GM18870 (cell line): ENCODE measurements at regions not wholly inside any gene's neighbourhood (a gene's known extent, or its start where the extent isn't known, plus 50 kb on each side); places are given as distances from the start of the nearest gene placed in this dataset.
A peak's percentile ranks its signal among the peaks of the same experiment; 100 is the strongest.

ENCODE experiments used
- ATAC-seq: cut with Tn5 transposase; IDR thresholded peaks from one replicate; pipeline ENCODE4 v1.9.1; 2021; ENCODE audit warnings: moderate library complexity; ENCODE audit not compliant: unreplicated experiment

- ATAC-seq = no peak
Observed at GRCh38 chr13:50585674-50586413, 257.6 kb downstream of the DLEU7 start.

- no peak for ATAC-seq
Observed at GRCh38 chr13:50586414-50587083, 256.9 kb downstream of the DLEU7 start.

DNA sequence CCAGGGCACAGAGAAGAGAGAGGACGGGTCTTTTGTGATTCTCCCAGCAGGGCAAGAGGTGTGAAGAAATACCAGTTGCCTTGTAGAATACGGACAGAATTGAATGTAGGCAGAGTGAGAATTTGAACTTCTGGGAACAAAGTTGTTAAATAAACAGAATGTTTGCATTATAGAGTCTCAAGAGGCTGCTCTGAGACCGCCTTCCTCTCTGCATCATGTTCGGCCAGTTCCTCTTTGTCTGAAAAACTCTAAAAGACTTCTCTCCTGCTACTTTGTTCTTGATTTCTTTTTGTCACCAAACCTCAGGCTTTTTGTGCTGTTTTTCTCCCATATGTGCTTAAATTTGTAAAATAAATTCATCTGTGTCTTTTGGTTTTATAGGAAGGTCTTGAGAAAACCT lies 256.4 kb downstream of the DLEU7 start:
- no peak for ATAC-seq

GRCh38 chr13:50587645-50588373 lies 255.7 kb downstream of the DLEU7 start:
- ATAC-seq = no peak

DNA sequence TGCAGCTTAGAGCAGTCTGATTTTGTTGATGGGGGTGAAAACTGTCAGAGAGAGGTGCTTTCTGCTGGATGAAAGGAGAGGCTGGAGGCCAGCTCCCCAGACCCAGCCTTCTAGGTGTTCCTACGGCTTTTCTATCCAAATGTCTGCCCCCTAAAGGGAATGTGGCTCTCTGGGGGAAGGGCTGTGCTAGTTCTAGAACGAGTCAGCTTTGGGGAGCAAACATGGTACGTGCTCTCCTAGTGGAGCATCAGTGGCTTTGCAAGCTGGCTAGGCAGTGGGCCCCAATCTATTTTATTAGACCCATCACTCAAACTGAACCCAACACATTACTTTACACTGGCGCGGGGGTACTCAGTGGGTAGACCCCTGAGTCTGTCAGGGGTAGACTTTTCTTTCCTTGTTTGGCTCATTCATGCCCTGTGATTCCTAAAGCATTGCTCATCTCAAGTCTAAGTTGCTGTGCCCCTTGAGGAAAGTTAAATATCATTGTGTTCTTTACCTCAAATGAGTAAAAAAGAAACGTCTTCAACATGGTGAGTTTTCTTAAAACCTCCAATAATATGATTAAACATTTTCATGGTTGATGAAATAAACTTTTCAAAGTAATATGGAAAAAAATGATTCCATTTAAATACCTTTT lies 254.9 kb downstream of the DLEU7 start:
- ATAC-seq = no peak

GRCh38 chr13:50589139-50589538 lies 254.4 kb downstream of the DLEU7 start:
- ATAC-seq = no peak

DNA sequence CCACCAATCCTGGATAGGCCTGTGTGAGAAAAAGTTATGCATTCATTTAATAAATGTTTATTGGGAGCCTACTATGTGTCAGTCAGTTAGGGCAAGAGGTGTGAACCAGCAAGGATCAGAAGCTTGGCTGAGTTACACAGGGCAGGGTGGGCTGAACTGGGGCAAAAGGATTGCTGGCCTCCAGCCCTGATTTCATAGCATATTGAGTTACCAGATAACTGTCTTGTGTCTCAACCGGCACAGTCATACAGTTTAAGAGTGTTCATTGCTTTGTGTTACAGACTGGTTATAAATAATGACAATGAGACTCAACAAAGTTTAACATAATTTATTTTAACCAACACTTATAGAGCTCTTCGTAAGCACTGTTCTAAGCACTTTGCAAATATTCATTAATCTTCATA lies 253.8 kb downstream of the DLEU7 start:
- no peak for ATAC-seq

- no peak for ATAC-seq
Observed at GRCh38 chr13:50592412-50593155, 250.9 kb downstream of the DLEU7 start.

DNA sequence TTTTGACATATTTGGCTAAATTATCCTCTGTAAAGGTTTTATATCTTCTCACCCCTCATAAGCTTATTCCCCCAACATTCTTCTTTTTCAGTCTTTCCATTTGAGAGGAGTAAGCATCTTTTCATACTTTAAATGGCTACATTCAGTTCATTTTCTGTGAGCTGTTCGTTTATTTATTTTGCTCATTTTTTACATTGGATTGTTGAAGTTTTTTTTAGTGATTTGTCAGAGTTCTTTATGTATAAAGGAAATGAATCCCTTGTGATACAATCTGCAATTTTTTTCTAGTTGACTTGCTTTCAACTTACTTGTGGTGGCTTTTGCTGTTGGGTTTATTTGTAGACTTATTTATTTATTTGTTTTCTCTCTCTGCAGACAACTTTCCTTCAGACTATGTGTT lies 250.3 kb downstream of the DLEU7 start:
- ATAC-seq = no peak

GRCh38 chr13:50594276-50595051 lies 249.0 kb downstream of the DLEU7 start:
- peak; percentile 82 for ATAC-seq

DNA sequence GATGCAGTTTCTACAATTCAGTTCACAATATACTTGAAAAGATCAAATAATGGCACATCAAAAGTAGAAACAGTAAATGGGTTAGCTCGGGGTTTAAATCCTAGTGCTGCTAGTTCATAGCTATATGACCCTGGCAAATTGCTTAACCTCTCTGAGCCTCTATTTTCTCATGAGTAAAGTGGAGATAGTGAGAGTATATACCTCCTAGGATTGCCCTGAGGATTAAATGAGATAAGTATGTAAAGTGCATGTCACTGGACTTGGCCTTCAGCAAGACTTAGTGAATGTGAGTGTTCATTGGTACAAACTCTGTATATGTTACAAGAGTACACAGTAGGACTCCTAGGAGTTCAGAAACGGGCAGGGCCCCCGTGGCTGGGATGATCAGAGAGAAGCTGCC lies 248.3 kb downstream of the DLEU7 start:
- ATAC-seq = no peak

- no peak for ATAC-seq
Observed at GRCh38 chr13:50596156-50596555, 247.3 kb downstream of the DLEU7 start.

GRCh38 chr13:50596776-50597203 lies 246.7 kb downstream of the DLEU7 start:
- no peak for ATAC-seq

- no peak for ATAC-seq
Observed at GRCh38 chr13:50598338-50598737, 245.2 kb downstream of the DLEU7 start.

DNA sequence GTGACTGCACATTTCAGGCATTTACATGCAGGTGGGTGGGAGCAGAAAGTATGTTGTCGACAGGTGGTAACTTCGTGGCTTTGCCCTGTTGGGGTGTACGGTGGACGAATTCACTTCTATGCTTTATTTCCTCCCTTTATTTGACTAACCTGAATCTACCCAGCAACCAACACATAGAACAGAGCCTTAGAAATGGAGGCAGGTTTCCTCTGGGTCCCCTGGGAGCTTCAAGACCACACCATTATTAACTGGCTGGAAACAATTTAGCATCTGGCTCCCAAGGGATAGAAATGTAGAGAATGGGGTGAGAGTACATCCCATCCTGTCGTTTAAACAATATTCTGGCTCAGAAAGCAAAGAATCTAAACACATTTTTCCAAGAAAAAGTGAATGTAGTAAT lies 244.4 kb downstream of the DLEU7 start:
- ATAC-seq = no peak

- ATAC-seq = no peak
Observed at GRCh38 chr13:50599927-50600326, 243.6 kb downstream of the DLEU7 start.

DNA sequence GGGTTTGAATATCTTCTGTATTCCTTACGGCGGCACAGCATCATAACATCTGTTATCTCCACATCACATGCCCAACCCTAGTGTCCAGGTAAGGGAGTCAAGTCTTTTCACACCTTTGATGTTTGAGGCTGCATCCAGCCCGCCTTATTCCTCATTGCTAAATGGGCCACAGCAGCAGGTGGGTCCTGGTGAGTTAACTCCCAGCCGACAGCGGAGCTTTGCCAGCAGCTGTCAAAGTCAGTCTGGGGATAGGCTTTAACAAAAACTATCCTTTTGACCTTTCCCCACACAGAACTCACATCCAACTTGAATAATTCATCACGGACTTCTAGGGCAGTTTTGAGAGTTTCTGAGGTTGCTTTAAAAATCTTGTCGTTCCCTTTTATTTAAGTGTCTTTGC lies 235.1 kb downstream of the DLEU7 start:
- ATAC-seq = no peak

- no peak for ATAC-seq
Observed at GRCh38 chr13:50609011-50609410, 234.5 kb downstream of the DLEU7 start.

DNA sequence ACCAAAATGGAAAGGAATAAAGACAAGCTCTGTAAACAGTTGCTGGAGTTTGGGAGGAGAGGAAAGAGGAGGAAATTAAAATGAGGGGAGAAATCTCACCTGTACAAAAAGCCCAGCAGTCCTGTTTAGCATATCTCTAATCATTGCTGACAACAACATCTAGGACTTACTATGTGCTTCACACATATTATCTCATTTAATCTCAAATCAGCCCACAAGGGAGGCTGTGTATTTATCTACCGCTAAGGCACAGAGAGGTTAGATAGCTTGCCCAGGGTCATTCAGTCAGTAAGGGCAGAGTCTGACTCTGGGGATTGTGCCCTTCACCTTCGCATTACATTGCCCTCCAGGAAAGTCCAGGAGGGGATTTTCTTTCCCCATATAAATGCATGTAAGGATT lies 233.3 kb downstream of the DLEU7 start:
- ATAC-seq = no peak
